Erythroblast (primary cell): ENCODE measurements at regions not wholly inside any gene's neighbourhood (a gene's known extent, or its start where the extent isn't known, plus 50 kb on each side); places are given as distances from the start of the nearest gene placed in this dataset.

Experiments used
- DNase-seq, 2 experiments: peaks; one replicate each; lab custom pipeline; 2025; lab: John Stamatoyannopoulos, UW
- GATA1 ChIP-seq: IDR thresholded peaks from 2 replicates; pipeline ENCODE4 v1.6.1; 2011; ENCODE audit warnings: low read depth, mild to moderate bottlenecking, control low read depth, low read length, moderate library complexity
- POLR2A ChIP-seq: IDR thresholded peaks from 2 replicates; pipeline ENCODE4 v1.6.1; 2011; ENCODE audit warnings: mild to moderate bottlenecking, low read length

- DNase-seq, result no peak
- TF ChIP-seq POLR2A (no peak), GATA1 (no peak)
Observed at GRCh38 chr10:44466236-44466635, 81.3 kb upstream of the CXCL12 start.

GRCh38 chr10:44467090-44467489, 82.2 kb upstream of the CXCL12 start:
- no peak for DNase-seq
- TF ChIP-seq GATA1 (no peak), POLR2A (no peak)

- no peak for TF ChIP-seq GATA1
- no peak for TF ChIP-seq POLR2A
- no peak for DNase-seq
Observed at GRCh38 chr10:44467900-44468299, 83.0 kb upstream of the CXCL12 start.

- no peak for DNase-seq
- TF ChIP-seq POLR2A (no peak), GATA1 (no peak)
Observed at GRCh38 chr10:44468525-44468924, 83.6 kb upstream of the CXCL12 start.

GRCh38 chr10:44468965-44469364, 84.1 kb upstream of the CXCL12 start:
- no peak for TF ChIP-seq POLR2A
- TF ChIP-seq GATA1, result no peak
- DNase-seq, result no peak

- no peak for DNase-seq
- TF ChIP-seq POLR2A, result no peak
- no peak for TF ChIP-seq GATA1
Observed at GRCh38 chr10:44470784-44471183, 85.9 kb upstream of the CXCL12 start.

GRCh38 chr10:44471410-44471809, 86.5 kb upstream of the CXCL12 start:
- TF ChIP-seq GATA1 (no peak), POLR2A (no peak)

GRCh38 chr10:44473146-44473545, 88.2 kb upstream of the CXCL12 start:
- TF ChIP-seq GATA1, result no peak
- no peak for TF ChIP-seq POLR2A

More at GRCh38 chr10:44471410-44471809, 86.5 kb upstream of the CXCL12 start:
- no peak for DNase-seq

GRCh38 chr10:44476409-44477045, 91.6 kb upstream of the CXCL12 start:
- no peak for TF ChIP-seq GATA1

More at GRCh38 chr10:44473146-44473545, 88.2 kb upstream of the CXCL12 start:
- no peak for DNase-seq

GRCh38 chr10:44477046-44477425, 92.1 kb upstream of the CXCL12 start:
- no peak for DNase-seq
- TF ChIP-seq POLR2A (no peak), GATA1 (no peak)

More at GRCh38 chr10:44476409-44477045, 91.6 kb upstream of the CXCL12 start:
- no peak for DNase-seq

- peak; percentile 33 to 64 for DNase-seq
- TF ChIP-seq POLR2A (no peak), GATA1 (no peak)
Observed at GRCh38 chr10:44478040-44478439, 93.1 kb upstream of the CXCL12 start.

- TF ChIP-seq POLR2A (no peak), GATA1 (no peak)
- no peak for DNase-seq
Observed at GRCh38 chr10:44478876-44479705, 94.2 kb upstream of the CXCL12 start.

GRCh38 chr10:44492678-44493077, 107.8 kb upstream of the CXCL12 start:
- no peak for DNase-seq
- no peak for TF ChIP-seq POLR2A
- no peak for TF ChIP-seq GATA1

- no peak for DNase-seq
- no peak for TF ChIP-seq GATA1
- no peak for TF ChIP-seq POLR2A
Observed at GRCh38 chr10:44498222-44498621, 113.3 kb upstream of the CXCL12 start.

- DNase-seq, result no peak
- TF ChIP-seq GATA1, result no peak
- TF ChIP-seq POLR2A, result no peak
Observed at GRCh38 chr10:44500451-44500850, 115.6 kb upstream of the CXCL12 start.
